GM12878 (cell line): ENCODE measurements at regions not wholly inside any gene's neighbourhood (a gene's known extent, or its start where the extent isn't known, plus 50 kb on each side); places are given as distances from the start of the nearest gene placed in this dataset.

Experiments used
- ATAC-seq: fragments of 200-7000 bp; cut with Tn5 transposase; 3 replicates; pipeline ENCODE4 v1.9.1; 2020; ENCODE audit warnings: mild to moderate bottlenecking, moderate library complexity
- BruUV-seq: library from RNA; stranded (reverse); fragments of 400-500 nt; replicated peaks from 2 replicates; lab custom pipeline; 2021; lab: Mats Ljungman, UMichigan
- CTCF ChIA-PET: fragments of 300-600 bp; sonication (Branson Sonifier 250); formaldehyde crosslinking; extraction: SDS; loops from one replicate; lab custom pipeline; 2021; ENCODE audit warnings: inconsistent platforms; lab: Yijun Ruan, JAX
- POLR2A ChIA-PET: fragments of 350-600 bp; formaldehyde crosslinking; extraction: SDS; loops from one replicate; lab custom pipeline; 2021; ENCODE audit warnings: inconsistent platforms; lab: Charles Lee
- RAD21 ChIA-PET: fragments of 300-600 bp; sonication (Branson Sonifier 250); formaldehyde crosslinking; loops from one replicate; lab custom pipeline; 2023; ENCODE audit warnings: antibody characterized with exemption; ENCODE audit not compliant: unreplicated experiment; lab: Charles Lee
- SMC1A ChIA-PET: fragments of 300-600 bp; sonication (Branson Sonifier 250); formaldehyde crosslinking; loops from one replicate; lab custom pipeline; 2023; ENCODE audit not compliant: unreplicated experiment, uncharacterized antibody; lab: Charles Lee
- DNase-seq: peaks from one replicate; pipeline ENCODE4 v3.0.0-alpha.2; 2011; ENCODE audit warnings: low read depth, low spot score
- FAIRE-seq: peaks from 3 replicates; lab custom pipeline; 2011; peaks lifted over from hg19 to GRCh38; lab: Jason Lieb, UNC
- H2AFZ ChIP-seq: 2 replicates; pipeline ENCODE4 v1.6.0; 2011; ENCODE audit warnings: low read depth, low read length, control low read depth; ENCODE audit not compliant: control insufficient read depth
- H3K27ac ChIP-seq: 2 replicates; pipeline ENCODE4 v1.5.1; 2011; ENCODE audit warnings: control low read depth; ENCODE audit not compliant: control insufficient read depth, insufficient read depth
- H3K27me3 ChIP-seq, 2 experiments: replicated peaks in 1 of 2; 2 replicates each; pipeline versions ENCODE4 v1.6.0 to v1.6.1; 2011; ENCODE audit warnings: low read length in 1 of 2; ENCODE audit not compliant: control insufficient read depth in 2 of 2, insufficient read depth in 2 of 2
- H3K36me3 ChIP-seq, 2 experiments: 2 replicates each; pipeline ENCODE4 v1.5.1; 2011; ENCODE audit warnings: low read length in 1 of 2; ENCODE audit not compliant: control insufficient read depth in 2 of 2, insufficient read depth in 2 of 2
- H3K4me1 ChIP-seq: 2 replicates; pipeline ENCODE4 v1.6.1; 2011; ENCODE audit warnings: mild to moderate bottlenecking, low read length, moderate library complexity, mixed read lengths; ENCODE audit not compliant: control insufficient read depth, insufficient read depth
- H3K4me2 ChIP-seq: 2 replicates; pipeline ENCODE4 v1.6.0; 2011; ENCODE audit warnings: control low read depth; ENCODE audit not compliant: control insufficient read depth, insufficient read depth
- H3K4me3 ChIP-seq: fragments of 200-600 bp; sonication (generic); 2 replicates; pipeline ENCODE4 v1.5.1; 2016
- H3K79me2 ChIP-seq: 2 replicates; pipeline ENCODE4 v1.6.0; 2011; ENCODE audit warnings: low read length; ENCODE audit not compliant: control insufficient read depth, insufficient read depth
- H3K9ac ChIP-seq: 2 replicates; pipeline ENCODE4 v1.8.0; 2011; ENCODE audit warnings: low read length, control low read depth, mixed read lengths; ENCODE audit not compliant: control insufficient read depth, insufficient read depth
- H3K9me3 ChIP-seq: replicated peaks from 3 replicates; pipeline ENCODE4 v1.5.1; 2011; ENCODE audit warnings: mild to moderate bottlenecking, low read length; ENCODE audit not compliant: control insufficient read depth, insufficient read depth
- H4K20me1 ChIP-seq: 2 replicates; pipeline ENCODE4 v1.6.0; 2011; ENCODE audit not compliant: control insufficient read depth, insufficient read depth
- CBX3 ChIP-seq: fragments of 200-600 bp; sonication (generic); IDR thresholded peaks from 2 replicates; pipeline ENCODE4 v1.6.1; 2016; ENCODE audit warnings: low read depth, borderline replicate concordance
- EP300 ChIP-seq, 2 experiments: fragments of 150-350 bp in 1 of 2; IDR thresholded peaks; 2 replicates each; pipeline ENCODE4 v1.6.1; 2011 to 2012; ENCODE audit warnings: low read depth in 2 of 2, low read length in 2 of 2, borderline replicate concordance in 1 of 2, improper control_type of control experiment in 1 of 2, inconsistent platforms in 1 of 2; ENCODE audit not compliant: control insufficient read depth in 1 of 2
- NFYB ChIP-seq: IDR thresholded peaks from 2 replicates; pipeline ENCODE4 v1.6.1; 2011; ENCODE audit warnings: low read depth, mild to moderate bottlenecking, low read length, improper control_type of control experiment, moderate library complexity; ENCODE audit not compliant: insufficient read depth
- WGBS: methylation state at CpG from one replicate; pipeline ENCODE4 v1.1.6; 2016; ENCODE audit warnings: low lambda C conversion rate; ENCODE audit not compliant: insufficient replicate concordance, insufficient coverage; ENCODE audit errors: missing lambda C conversion rate; 5-methylcytosine and 5-hydroxymethylcytosine counted together
- in situ Hi-C: fragments of 300-500 bp; cut with MboI; formaldehyde crosslinking; loops from 9 replicates; pipeline ENCODE4 v1.14.3; 2018; ENCODE audit warnings: mixed read lengths
- intact Hi-C: fragments of 100-400 bp; cut with micrococcal nuclease; formaldehyde crosslinking; loops from one replicate; pipeline ENCODE4 v1.14.2; 2022; ENCODE audit not compliant: unreplicated experiment
- TF ChIP-seq, protein P1 (sequence below): fragments of 450-650 bp; IDR thresholded peaks from 2 replicates; pipeline ENCODE4 v1.6.1; 2017; ENCODE audit warnings: borderline replicate concordance

DNA sequence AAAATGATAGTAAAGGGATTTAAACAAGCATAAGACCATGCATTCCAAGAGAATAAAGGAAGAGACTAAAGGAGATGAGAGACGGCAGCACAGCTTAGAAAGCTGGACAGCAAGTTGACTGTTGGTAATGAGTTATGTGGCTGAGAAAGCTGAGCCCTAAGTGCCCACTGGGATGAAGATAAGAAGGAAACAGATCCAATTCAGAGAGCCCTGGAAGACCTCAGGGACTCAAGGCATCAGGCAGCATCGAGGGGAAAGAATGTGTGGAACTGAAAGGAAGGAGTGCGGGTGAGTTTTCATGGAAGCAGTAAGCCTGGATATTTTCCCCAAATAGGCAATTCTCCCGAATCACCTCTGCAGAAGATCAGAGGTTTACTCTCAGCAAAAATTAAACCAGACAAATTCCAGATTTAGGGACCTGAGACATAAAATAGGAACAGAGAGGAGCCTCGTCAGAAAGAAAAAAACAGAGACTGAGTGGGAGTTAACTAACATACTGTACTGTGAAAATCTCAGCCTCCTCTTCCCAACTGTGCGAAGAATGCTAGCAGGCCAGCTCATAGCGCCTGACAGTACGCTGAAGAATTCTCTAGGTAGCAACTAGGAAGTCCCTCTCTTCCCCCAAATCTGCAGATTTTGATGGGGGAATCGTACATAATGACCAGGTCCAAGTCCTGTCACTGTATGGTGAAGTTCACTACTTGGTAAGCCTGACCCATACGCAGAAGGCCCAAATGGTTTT, 187.7 kb upstream of the TAPT1 start:
- Histone ChIP-seq H3K27me3 (no peaks in the 10 kb centered on the region), H4K20me1 (no peaks in the 10 kb centered on the region), H3K27ac (no peak overlapping the region), H3K9ac (no peak overlapping the region), H3K9me3 (no peaks in the 10 kb centered on the region), H3K79me2 (no peaks in the 10 kb centered on the region), H3K4me1 (no peaks in the 10 kb centered on the region), H3K36me3 (no peaks in the 10 kb centered on the region), H2AFZ (no peak overlapping the region), H3K4me3 (no peak overlapping the region), H3K4me2 (no peak overlapping the region)
- RAD21 ChIA-PET: no interaction called here
- DNase-seq (no peak), FAIRE-seq (no peak), ATAC-seq (no peak)
- TF ChIP-seq CBX3 (no peak), NFYB (no peak), EP300 (IDR thresholded peaks at IDR 0.05; ENCODE audit: borderline replicate concordance in 1 of 2, control insufficient read depth in 1 of 2, low read depth in 2 of 2, low read length in 2 of 2) (no peak)
- TF ChIP-seq, protein P1, sequence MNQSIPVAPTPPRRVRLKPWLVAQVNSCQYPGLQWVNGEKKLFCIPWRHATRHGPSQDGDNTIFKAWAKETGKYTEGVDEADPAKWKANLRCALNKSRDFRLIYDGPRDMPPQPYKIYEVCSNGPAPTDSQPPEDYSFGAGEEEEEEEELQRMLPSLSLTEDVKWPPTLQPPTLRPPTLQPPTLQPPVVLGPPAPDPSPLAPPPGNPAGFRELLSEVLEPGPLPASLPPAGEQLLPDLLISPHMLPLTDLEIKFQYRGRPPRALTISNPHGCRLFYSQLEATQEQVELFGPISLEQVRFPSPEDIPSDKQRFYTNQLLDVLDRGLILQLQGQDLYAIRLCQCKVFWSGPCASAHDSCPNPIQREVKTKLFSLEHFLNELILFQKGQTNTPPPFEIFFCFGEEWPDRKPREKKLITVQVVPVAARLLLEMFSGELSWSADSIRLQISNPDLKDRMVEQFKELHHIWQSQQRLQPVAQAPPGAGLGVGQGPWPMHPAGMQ: no peak
- in situ Hi-C loops (no loop called here), intact Hi-C loops (no loop called here)
- POLR2A ChIA-PET: no interaction called here
- CTCF ChIA-PET: no interaction called here
- SMC1A ChIA-PET: interaction anchor here (0.7 kb wide), 1 partner anchor 1401 kb away, joined by 3 read pairs; no protein-coding TSS in a partner anchor
- BruUV-seq: no TSS peak
- 35% methylated on average over 10 of the region's 10 CpGs for WGBS
